HFF-Myc (cell line): ENCODE measurements at regions not wholly inside any gene's neighbourhood (a gene's known extent, or its start where the extent isn't known, plus 50 kb on each side); places are given as distances from the start of the nearest gene placed in this dataset.

ENCODE experiments used
- DNase-seq: peaks from one replicate; pipeline ENCODE4 v3.0.0-alpha.2; 2011; ENCODE audit warnings: low read depth; ENCODE audit errors: extremely low read depth
- H3K4me3 ChIP-seq: replicated peaks from 2 replicates; pipeline ENCODE4 v1.5.1; 2011; ENCODE audit warnings: low read depth, mild to moderate bottlenecking, control low read depth, low read length
- CTCF ChIP-seq: IDR thresholded peaks from 2 replicates; pipeline ENCODE4 v1.5.1; 2012; ENCODE audit warnings: mild to moderate bottlenecking, low read depth, low read length, control low read depth; ENCODE audit errors: missing control alignments

DNA sequence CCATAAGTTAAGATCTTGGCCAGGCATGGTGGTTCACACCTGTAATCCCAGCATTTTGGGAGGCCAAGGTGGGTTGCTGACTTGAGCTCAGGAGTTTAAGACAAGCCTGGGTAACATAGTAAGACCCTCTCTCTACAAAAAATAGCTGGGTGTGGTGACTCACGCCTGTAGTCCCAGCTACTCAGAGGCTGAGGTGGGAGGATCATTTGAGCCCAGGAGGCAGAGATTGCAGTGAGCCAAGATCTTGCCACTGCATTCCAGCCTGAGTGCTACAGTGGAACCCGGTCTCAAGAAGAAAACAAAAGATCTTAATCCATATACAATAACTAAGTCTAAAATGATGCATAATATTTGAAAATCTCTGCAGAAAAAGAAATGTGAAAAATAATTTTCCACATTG lies 165.5 kb upstream of the NR5A2 start:
- H3K4me3 ChIP-seq = no peak overlapping the region
- TF ChIP-seq CTCF = no peak
- no peak for DNase-seq

GRCh38 chr1:199866210-199866617 lies 161.3 kb upstream of the NR5A2 start:
- H3K4me3 ChIP-seq = no peak overlapping the region
- no peak for DNase-seq
- no peak for TF ChIP-seq CTCF

- DNase-seq = no peak
- TF ChIP-seq CTCF = no peak
These were observed 159.9 kb upstream of the NR5A2 start for GRCh38 chr1:199867601-199868000.

DNA sequence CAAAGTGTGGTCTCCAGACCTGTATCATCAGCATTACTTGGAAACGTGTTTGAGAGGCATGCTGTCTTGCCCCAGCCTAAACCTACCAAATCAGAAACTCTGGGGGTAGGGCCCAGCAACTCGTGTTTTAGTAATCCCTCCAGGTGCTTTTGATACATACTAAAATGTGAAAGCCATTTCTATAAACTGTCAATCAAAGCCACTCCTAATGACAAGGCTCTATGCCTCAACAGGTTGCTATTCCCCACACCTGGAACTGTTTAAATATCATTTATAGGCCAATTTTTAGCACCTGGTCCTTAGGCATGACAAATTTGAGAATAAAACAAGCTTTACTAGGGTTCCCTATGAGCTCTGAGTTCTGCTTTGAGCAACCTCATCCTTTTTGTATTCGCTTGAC lies 158.7 kb upstream of the NR5A2 start:
- no peak for DNase-seq
- TF ChIP-seq CTCF = no peak
- no peak overlapping the region for H3K4me3 ChIP-seq

More at GRCh38 chr1:199867601-199868000, 159.9 kb upstream of the NR5A2 start:
- H3K4me3 ChIP-seq = no peak overlapping the region

GRCh38 chr1:199875337-199875736 lies 152.2 kb upstream of the NR5A2 start:
- DNase-seq = no peak
- no peak for TF ChIP-seq CTCF
- H3K4me3 ChIP-seq = no peak overlapping the region

DNA sequence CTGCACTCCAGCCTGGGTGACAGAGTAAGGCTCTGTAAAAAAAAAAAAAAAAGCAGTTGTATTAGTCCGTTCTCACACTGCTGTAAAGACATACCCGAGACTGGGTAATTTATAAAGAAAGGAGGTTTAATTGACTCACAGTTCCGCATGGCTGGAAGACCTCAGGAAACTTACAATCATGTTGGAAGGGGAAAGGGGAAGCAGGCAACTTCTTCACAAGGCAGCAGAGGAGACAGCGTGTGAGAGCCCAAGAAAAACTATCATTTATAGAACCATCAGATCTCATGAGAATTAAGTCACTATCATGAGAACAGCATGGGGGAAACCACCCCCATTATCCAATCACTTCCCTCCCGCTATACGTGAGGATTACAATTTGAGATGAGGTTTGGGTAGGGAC lies 151.7 kb upstream of the NR5A2 start:
- DNase-seq = no peak
- no peak overlapping the region for H3K4me3 ChIP-seq
- TF ChIP-seq CTCF = no peak
